ENCODE measurements at regions not wholly inside any gene's neighbourhood (a gene's known extent, or its start where the extent isn't known, plus 50 kb on each side); places are given as distances from the start of the nearest gene placed in this dataset.
"Not testable (repeated sequence)": the region's sequence is repeated elsewhere in the genome, so short reads cannot be mapped to it uniquely, and the experiment has no call there.

DNA sequence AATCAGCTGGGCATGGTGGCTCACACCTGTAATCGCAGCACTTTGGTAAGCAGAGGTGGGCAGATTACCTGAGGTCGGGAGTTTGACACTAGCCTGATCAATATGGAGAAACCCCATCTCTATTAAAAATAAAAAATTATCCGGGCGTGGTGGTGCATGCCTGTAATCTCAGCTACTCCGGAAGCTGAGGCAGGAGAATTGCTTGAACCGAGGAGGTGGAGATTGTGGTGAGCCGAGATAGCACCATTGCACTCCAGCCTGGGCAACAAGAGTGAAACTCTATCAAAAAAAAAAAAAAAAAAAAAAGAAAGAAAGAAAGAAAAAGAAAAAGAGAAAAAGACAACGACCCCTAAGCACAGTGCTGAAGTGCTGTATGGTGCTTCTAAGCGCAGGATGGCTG, 280.6 kb upstream of the MAF start:
- DNase-seq = not testable (repeated sequence)

GRCh38 chr16:79876332-79876730, 275.8 kb upstream of the MAF start:
- DNase-seq = no peak

DNA sequence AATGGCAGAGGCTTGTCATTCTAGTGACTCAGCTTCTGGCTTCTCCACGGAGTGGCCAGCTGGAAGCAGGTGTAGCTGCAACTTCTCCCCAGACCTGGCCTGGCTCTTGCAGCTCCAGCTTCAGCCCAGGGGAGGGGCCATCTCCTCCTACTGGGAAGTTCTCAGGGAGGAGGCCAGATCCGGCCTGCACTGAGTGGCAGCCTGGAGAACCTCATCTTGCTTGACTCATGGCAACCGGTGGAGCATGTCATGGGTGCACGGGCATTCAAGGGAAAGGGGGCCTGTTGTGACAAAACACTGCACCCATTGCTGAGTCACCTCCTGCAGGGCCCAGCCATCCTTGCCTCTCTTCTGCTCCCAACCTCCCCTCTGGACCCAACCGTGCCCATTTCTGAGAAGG, 273.9 kb upstream of the MAF start:
- no peak for DNase-seq

DNA sequence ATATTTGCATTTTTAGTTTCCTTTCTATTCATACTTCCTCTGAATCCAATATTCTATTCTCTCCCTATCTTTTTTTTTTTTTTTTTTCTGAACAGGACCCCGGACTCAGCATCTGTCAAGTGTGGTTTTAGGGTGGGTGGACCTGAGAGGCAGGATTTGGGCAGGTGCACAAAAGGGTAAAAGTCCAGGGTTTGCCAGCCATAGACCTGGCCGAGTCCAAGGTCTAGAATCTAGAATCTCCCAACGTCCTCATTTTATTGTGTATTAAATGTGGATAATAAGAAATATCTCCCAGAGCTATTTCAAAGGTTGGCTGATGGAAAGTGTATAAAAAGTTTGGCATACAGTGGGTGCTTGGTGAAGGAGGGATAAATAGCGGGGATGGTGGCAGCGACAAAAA, 273.3 kb upstream of the MAF start:
- no peak for DNase-seq

- DNase-seq = no peak
These were observed 271.4 kb upstream of the MAF start for GRCh38 chr16:79871906-79872305.

DNA sequence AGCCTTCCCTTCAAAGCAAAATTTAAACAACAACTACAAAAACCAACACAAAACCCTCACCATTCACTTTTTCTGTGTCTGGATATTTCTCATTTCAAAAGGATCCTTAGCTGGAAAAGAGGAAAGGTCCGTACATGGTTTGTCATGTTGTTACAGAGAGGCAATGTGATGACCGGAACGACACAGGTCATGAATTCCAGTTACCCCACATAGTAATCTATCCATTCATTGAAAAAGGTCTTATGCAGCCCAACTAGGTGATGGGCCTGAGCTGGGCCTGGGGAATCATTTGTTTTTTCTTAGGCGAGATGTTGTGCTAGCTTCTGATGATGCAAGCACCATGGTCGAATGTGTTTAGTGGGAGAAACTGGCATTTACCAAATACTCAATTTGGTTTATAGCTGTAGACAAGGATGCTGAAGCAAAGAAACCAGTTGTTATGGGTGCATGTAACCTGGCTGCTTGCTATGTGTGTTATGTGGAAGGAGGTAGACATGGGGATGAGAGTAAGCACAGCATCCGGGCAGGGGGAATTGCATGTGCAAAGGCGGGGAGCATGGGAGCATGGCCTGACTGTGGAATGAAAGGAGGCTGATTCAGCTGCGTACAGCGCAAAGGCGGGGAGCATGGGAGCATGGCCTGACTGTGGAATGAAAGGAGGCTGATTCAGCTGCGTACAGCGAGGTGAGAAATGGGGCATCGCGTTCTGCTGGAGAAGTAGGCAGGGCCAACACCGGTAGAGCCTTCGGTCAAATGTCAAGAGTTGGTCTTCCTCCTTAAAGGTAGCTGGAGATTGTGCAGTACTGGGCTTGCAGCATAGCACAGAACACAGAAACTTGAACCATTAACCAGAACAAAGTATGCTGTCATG, 269.7 kb upstream of the MAF start:
- no peak for DNase-seq

- no peak for DNase-seq
These were observed 268.9 kb upstream of the MAF start for GRCh38 chr16:79869304-79870015.

- DNase-seq = no peak
These were observed 268.3 kb upstream of the MAF start for GRCh38 chr16:79868841-79869240.

GRCh38 chr16:79867425-79867997, 267.0 kb upstream of the MAF start:
- DNase-seq = no peak

DNA sequence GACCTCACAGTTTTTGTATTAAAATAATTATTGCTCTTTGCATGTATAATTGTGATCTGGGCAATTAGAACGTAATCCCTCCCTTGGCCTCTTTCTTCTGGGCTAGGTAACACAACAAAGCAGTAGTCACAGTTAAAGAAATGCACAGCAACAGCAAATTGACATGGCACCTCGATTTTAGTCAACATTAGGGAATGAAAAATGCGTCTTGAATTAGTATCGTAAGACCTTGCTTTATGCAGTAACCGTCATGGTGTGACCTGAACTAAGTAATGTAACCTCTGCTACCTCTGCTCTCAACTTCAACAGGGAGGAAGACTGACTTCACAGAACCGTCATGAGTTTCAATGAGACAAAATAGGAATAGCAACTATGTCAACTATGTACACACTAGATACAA, 265.4 kb upstream of the MAF start:
- no peak for DNase-seq

- DNase-seq = no peak
These were observed 264.3 kb upstream of the MAF start for GRCh38 chr16:79864781-79865391.

DNA sequence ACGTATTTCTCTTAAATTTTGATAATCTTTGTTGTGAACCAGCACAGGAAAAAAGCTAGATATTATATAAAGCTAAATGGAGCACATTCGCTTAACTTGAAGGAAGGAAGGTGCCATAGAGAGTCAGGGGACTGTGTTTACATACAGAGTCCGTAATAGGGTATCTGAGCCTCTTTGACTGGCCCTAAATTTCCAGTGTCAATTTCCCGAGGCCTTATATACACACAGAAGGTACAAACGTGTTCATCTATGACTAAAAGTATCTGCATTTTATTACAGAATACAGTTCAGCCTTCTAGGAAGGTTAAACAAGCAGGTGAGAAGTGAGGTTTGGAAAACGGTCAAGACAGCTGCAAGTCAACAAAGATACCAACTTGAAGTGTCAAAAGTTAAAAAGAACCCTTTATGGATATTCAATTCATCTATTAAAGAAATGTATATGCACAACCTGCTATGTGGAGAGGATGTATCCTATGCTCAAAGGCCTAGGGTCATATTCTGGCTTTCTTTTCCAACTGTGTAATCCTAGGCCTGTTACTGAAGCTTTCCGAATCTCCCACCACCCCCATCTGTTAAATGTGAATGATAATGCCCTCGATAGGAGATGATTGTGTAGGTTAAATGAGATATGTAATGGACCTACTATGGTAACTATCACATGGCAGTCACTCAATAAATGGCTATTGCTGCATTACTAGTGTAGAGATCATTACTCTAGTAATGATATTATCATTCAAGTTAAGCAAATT, 263.7 kb upstream of the MAF start:
- no peak for DNase-seq

- no peak for DNase-seq
These were observed 262.8 kb upstream of the MAF start for GRCh38 chr16:79863128-79864031.

DNA sequence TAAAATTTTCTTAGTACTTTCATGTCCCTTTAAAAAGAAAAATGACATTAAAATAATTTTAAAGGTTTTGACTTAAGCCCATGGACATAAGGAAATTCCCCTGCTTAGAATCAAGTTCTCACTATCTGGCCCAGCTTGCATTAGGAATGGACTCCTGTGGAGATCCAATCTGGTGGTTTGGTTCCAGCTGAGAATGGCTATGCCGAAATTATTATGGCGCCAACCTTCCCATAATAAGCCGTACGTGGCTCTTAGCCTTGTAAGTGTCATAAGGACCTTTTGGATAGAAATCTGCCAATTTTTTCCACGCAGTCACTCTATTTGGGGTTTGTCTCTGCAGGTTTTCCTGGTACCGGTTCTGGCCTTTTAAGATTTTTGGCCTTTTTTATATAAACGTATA, 262.1 kb upstream of the MAF start:
- no peak for DNase-seq

DNA sequence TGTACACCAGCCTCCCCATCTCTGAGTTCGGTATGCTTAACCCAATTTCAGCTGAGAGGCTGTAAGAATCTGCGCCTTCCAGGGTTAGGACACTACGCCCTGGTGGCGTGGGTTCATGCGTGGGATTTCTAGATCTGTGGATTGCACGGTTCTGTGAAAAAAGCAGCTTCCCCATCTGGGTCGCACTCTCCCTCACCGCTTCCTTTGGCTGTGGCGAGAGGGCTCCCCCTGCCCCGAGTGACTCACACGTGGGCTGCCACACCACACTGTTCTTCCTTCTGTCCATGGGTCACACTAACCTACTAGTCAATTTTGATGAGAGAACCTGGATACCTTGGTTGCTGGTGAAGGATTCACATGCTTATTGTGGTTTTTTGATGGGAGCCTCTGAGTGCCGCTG, 256.0 kb upstream of the MAF start:
- DNase-seq = no peak

GRCh38 chr16:79850348-79850747, 249.8 kb upstream of the MAF start:
- DNase-seq = no peak

DNA sequence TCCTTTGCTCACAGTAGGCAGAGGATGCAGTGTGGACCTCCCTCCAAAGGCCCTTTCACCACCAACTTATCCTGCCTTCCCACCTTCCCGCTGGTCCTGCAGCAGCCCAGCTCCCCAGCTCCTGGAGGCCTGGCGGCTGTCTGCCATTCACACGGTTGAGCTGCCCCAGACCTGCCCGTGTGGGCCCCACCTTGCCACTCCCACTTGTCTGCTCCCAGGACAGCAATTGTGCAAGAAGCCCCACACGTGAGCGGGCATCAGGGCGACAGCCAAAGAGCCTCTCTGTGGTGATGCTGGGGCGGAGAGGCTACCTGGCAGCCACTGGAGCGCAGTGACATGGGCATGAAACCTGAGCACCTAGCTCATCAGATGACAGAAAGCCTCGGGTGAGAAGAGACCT, 248.6 kb upstream of the MAF start:
- DNase-seq = no peak

DNA sequence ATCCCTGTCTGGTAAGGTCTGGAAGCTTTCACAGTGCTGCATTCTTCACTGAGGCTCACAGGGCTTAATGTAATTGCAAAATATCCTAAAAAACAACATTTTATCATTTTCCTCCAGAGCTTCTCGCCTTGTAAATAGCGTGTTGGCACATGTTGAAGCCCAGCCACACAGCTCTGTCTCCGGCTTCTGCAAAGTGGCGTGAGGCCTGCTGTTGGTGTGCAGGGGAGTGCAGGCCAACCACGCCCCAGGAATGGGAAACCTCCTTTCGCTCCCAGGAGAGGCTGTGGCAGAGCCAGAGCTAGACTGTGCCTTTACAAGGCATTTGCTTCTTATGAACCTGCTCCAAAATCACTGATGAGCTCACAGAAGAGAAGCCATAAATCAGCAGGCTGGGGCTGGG, 248.2 kb upstream of the MAF start:
- DNase-seq = no peak

- no peak for DNase-seq
These were observed 247.0 kb upstream of the MAF start for GRCh38 chr16:79847569-79847968.

GRCh38 chr16:79847101-79847500, 246.6 kb upstream of the MAF start:
- DNase-seq = no peak

GRCh38 chr16:79845734-79846135, 245.2 kb upstream of the MAF start:
- no peak for DNase-seq
